GM23338 (cell line): ENCODE measurements at regions not wholly inside any gene's neighbourhood (a gene's known extent, or its start where the extent isn't known, plus 50 kb on each side); places are given as distances from the start of the nearest gene placed in this dataset.

Experiments
- ATAC-seq: fragments of 200-7000 bp; cut with Tn5 transposase; 3 replicates; pipeline ENCODE4 v1.9.1; 2020
- DNase-seq: peaks from one replicate; pipeline ENCODE4 v3.0.0-alpha.2; 2015; ENCODE audit warnings: low spot score
- H2AFZ ChIP-seq: fragments of 200-600 bp; sonication (generic); 2 replicates; pipeline ENCODE4 v1.8.0; 2016; ENCODE audit warnings: antibody characterized with exemption, mild to moderate bottlenecking, moderate library complexity
- H3F3A ChIP-seq: fragments of 200-600 bp; sonication (generic); replicated peaks from 2 replicates; pipeline ENCODE4 v1.8.0; 2017; ENCODE audit warnings: antibody characterized with exemption, mixed run types, low read depth
- H3K27ac ChIP-seq: fragments of 200-600 bp; sonication (generic); 2 replicates; pipeline ENCODE4 v1.6.1; 2016; ENCODE audit warnings: low read depth
- H3K27me3 ChIP-seq: fragments of 200-600 bp; sonication (generic); 2 replicates; pipeline ENCODE4 v1.8.0; 2016; ENCODE audit warnings: mild to moderate bottlenecking, mixed run types, moderate library complexity; ENCODE audit not compliant: insufficient read depth
- H3K36me3 ChIP-seq: fragments of 200-600 bp; sonication (generic); 2 replicates; pipeline ENCODE4 v1.8.0; 2016; ENCODE audit warnings: mild to moderate bottlenecking; ENCODE audit not compliant: insufficient read depth
- H3K4me1 ChIP-seq: fragments of 200-600 bp; sonication (generic); 2 replicates; pipeline ENCODE4 v1.8.0; 2016; ENCODE audit warnings: mild to moderate bottlenecking, moderate library complexity; ENCODE audit not compliant: insufficient read depth
- H3K4me2 ChIP-seq: fragments of 200-600 bp; sonication (generic); 2 replicates; pipeline ENCODE4 v1.7.1; 2017; ENCODE audit warnings: mixed run types
- H3K4me3 ChIP-seq: fragments of 200-600 bp; sonication (generic); 2 replicates; pipeline ENCODE4 v1.6.1; 2016; ENCODE audit warnings: mixed run types
- H3K79me2 ChIP-seq: fragments of 200-600 bp; sonication (generic); replicated peaks from 2 replicates; pipeline ENCODE4 v1.8.0; 2017; ENCODE audit warnings: mild to moderate bottlenecking; ENCODE audit not compliant: insufficient read depth
- H3K9me2 ChIP-seq: fragments of 200-600 bp; sonication (generic); 2 replicates; pipeline ENCODE4 v1.8.0; 2017; ENCODE audit not compliant: insufficient read depth
- H4K20me1 ChIP-seq: fragments of 200-600 bp; sonication (generic); replicated peaks from 2 replicates; pipeline ENCODE4 v1.8.0; 2017; ENCODE audit warnings: mild to moderate bottlenecking; ENCODE audit not compliant: insufficient read depth
- H3K27ac Mint-ChIP-seq: 2 replicates; pipeline ENCODE4 v1.8.0; 2020; ENCODE audit warnings: inconsistent platforms, mild to moderate bottlenecking, moderate library complexity, mixed read lengths
- H3K27me3 Mint-ChIP-seq: 3 replicates; pipeline ENCODE4 v1.8.0; 2022; ENCODE audit warnings: low read depth, mild to moderate bottlenecking, moderate library complexity, mixed read lengths, inconsistent platforms; ENCODE audit not compliant: insufficient read depth, poor library complexity
- H3K36me3 Mint-ChIP-seq: 3 replicates; pipeline ENCODE4 v1.8.0; 2021; ENCODE audit warnings: low read depth, mild to moderate bottlenecking, inconsistent platforms, moderate library complexity, mixed read lengths
- H3K4me1 Mint-ChIP-seq: 3 replicates; pipeline ENCODE4 v1.8.0; 2020; ENCODE audit warnings: mild to moderate bottlenecking, inconsistent platforms, mixed read lengths
- H3K4me3 Mint-ChIP-seq: 3 replicates; pipeline ENCODE4 v1.8.0; 2021; ENCODE audit warnings: moderate library complexity, mild to moderate bottlenecking, inconsistent platforms, mixed read lengths
- H3K9me3 Mint-ChIP-seq: 3 replicates; pipeline ENCODE4 v1.8.0; 2020; ENCODE audit warnings: moderate library complexity, mild to moderate bottlenecking, inconsistent platforms, mixed read lengths
- CREB1 ChIP-seq: fragments of 250-450 bp; sonication (Bioruptor Pico); IDR thresholded peaks from 2 replicates; pipeline ENCODE4 v1.5.0; 2020; ENCODE audit warnings: low read depth, mild to moderate bottlenecking, moderate library complexity
- EZH2 ChIP-seq: fragments of 200-600 bp; sonication (generic); IDR thresholded peaks from one replicate; pipeline ENCODE4 v1.8.0; 2017; ENCODE audit warnings: antibody characterized with exemption, mild to moderate bottlenecking, low read depth; ENCODE audit not compliant: unreplicated experiment
- EZH2phosphoT487 ChIP-seq: fragments of 200-600 bp; sonication (generic); IDR thresholded peaks from one replicate; pipeline ENCODE4 v1.8.1; 2018; ENCODE audit warnings: antibody characterized with exemption; ENCODE audit not compliant: unreplicated experiment
- NANOG ChIP-seq: IDR thresholded peaks from 2 replicates; pipeline ENCODE4 v1.6.1; 2016; ENCODE audit warnings: antibody characterized with exemption, borderline replicate concordance
- POLR2AphosphoS5 ChIP-seq: IDR thresholded peaks from 2 replicates; pipeline ENCODE4 v1.6.1; 2016; ENCODE audit warnings: antibody characterized with exemption, low read depth
- ZNF114 ChIP-seq: fragments of 250-450 bp; sonication (Bioruptor Pico); IDR thresholded peaks from 2 replicates; pipeline ENCODE4 v1.5.0; 2020; ENCODE audit warnings: mild to moderate bottlenecking, moderate library complexity
- ZNF331 ChIP-seq: fragments of 250-450 bp; sonication (Bioruptor Pico); IDR thresholded peaks from 2 replicates; pipeline ENCODE4 v1.5.0; 2020; ENCODE audit warnings: low read depth, mild to moderate bottlenecking, moderate library complexity
- ZNF462 ChIP-seq: fragments of 250-450 bp; sonication (Bioruptor Pico); IDR thresholded peaks from 2 replicates; pipeline ENCODE4 v1.5.0; 2020; ENCODE audit warnings: mild to moderate bottlenecking, moderate library complexity

GRCh38 chr1:213934649-213935048 lies 53.1 kb upstream of the PROX1 start (continued):
- no peak for TF ChIP-seq ZNF462 (CRISPR knock-in tag)
- no peak for TF ChIP-seq ZNF331 (CRISPR knock-in tag)
- TF ChIP-seq ZNF114 (CRISPR knock-in tag): no peak
- no peak for TF ChIP-seq EZH2
- no peak for TF ChIP-seq POLR2AphosphoS5

GRCh38 chr1:213936571-213936970 lies 51.2 kb upstream of the PROX1 start:
- H3F3A ChIP-seq: no peaks in the 10 kb centered on the region
- ATAC-seq: no peak
- H3K27ac ChIP-seq: no peak overlapping the region
- no peak overlapping the region for H3K4me2 ChIP-seq
- no peak overlapping the region for H3K4me3 Mint-ChIP-seq
- H3K27me3 ChIP-seq: no peaks in the 10 kb centered on the region
- no peaks in the 10 kb centered on the region for H3K36me3 Mint-ChIP-seq
- no peak overlapping the region for H3K27ac Mint-ChIP-seq
- DNase-seq: no peak
- H3K4me1 Mint-ChIP-seq: peaks cover 3% of the 10 kb centered on the region; the same call in 2 of the 3 replicates
- H3K9me3 Mint-ChIP-seq: no peaks in the 10 kb centered on the region; the same call in 2 of the 3 replicates
- H3K4me1 ChIP-seq: no peaks in the 10 kb centered on the region
- H3K27me3 Mint-ChIP-seq: peaks cover 8% of the 10 kb centered on the region
- no peaks in the 10 kb centered on the region for H3K79me2 ChIP-seq
- H3K9me2 ChIP-seq: no peaks in the 10 kb centered on the region
- no peaks in the 10 kb centered on the region for H4K20me1 ChIP-seq
- no peaks in the 10 kb centered on the region for H3K36me3 ChIP-seq
- no peak overlapping the region for H3K4me3 ChIP-seq
- no peak overlapping the region for H2AFZ ChIP-seq
- no peak for TF ChIP-seq NANOG
- TF ChIP-seq ZNF114 (CRISPR knock-in tag): no peak
- TF ChIP-seq POLR2AphosphoS5: no peak
- no peak for TF ChIP-seq EZH2phosphoT487
- TF ChIP-seq ZNF331 (CRISPR knock-in tag): no peak
- no peak for TF ChIP-seq ZNF462 (CRISPR knock-in tag)
- TF ChIP-seq CREB1 (CRISPR knock-in tag): no peak
